C4-2B (cell line): ENCODE measurements at regions not wholly inside any gene's neighbourhood (a gene's known extent, or its start where the extent isn't known, plus 50 kb on each side); places are given as distances from the start of the nearest gene placed in this dataset.
"Not testable (repeated sequence)": the region's sequence is repeated elsewhere in the genome, so short reads cannot be mapped to it uniquely, and the experiment has no call there.

ENCODE experiments used
- H3K27ac ChIP-seq: fragments of 450-650 bp; 2 replicates; pipeline ENCODE4 v1.5.1; 2017
- ZFX ChIP-seq: fragments of 450-650 bp; IDR thresholded peaks from 2 replicates; pipeline ENCODE4 v1.6.1; 2017
- TF ChIP-seq, protein P1 (sequence below): fragments of 450-650 bp; conservative IDR thresholded peaks from 2 replicates; pipeline ENCODE4 v1.5.1; 2017; ENCODE audit warnings: mild to moderate bottlenecking

DNA sequence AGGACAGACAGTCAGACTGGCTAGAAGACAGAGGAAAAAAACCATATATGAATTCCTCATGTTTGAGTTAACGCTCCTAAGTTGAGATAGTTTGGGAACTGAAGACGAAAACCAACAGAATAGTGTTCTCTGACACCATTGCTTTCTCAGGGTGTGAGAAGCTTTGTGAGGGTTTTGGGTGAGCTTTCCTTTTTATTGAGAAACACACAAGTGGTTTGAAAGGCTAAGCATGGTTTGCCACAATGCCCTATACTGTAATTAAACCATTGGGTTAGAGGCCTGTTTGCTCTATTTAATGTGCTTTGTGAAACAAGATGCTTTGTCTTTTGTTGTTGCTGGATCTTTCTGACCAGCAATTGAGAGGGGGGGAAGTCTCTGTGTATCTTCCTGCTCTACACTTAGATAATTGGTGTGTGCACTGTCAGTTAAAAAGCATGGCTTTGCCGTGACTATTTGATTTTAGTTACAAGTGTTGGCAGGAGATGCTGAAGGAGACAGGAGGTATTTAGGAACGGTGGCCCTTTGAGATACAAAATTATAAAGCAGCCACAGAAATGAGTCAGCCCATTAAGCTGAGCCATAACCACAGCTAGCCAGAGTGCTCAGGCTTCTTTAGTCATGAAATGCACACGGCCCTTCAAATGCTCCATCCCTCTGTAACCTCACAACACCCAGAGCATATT, 273.0 kb upstream of the PREP start:
- TF ChIP-seq ZFX = no peak
- TF ChIP-seq, protein P1, sequence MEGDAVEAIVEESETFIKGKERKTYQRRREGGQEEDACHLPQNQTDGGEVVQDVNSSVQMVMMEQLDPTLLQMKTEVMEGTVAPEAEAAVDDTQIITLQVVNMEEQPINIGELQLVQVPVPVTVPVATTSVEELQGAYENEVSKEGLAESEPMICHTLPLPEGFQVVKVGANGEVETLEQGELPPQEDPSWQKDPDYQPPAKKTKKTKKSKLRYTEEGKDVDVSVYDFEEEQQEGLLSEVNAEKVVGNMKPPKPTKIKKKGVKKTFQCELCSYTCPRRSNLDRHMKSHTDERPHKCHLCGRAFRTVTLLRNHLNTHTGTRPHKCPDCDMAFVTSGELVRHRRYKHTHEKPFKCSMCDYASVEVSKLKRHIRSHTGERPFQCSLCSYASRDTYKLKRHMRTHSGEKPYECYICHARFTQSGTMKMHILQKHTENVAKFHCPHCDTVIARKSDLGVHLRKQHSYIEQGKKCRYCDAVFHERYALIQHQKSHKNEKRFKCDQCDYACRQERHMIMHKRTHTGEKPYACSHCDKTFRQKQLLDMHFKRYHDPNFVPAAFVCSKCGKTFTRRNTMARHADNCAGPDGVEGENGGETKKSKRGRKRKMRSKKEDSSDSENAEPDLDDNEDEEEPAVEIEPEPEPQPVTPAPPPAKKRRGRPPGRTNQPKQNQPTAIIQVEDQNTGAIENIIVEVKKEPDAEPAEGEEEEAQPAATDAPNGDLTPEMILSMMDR = no peak
- H3K27ac ChIP-seq = no peak overlapping the region

GRCh38 chr6:105672856-105673538, 270.1 kb upstream of the PREP start:
- H3K27ac ChIP-seq = not testable (repeated sequence)

DNA sequence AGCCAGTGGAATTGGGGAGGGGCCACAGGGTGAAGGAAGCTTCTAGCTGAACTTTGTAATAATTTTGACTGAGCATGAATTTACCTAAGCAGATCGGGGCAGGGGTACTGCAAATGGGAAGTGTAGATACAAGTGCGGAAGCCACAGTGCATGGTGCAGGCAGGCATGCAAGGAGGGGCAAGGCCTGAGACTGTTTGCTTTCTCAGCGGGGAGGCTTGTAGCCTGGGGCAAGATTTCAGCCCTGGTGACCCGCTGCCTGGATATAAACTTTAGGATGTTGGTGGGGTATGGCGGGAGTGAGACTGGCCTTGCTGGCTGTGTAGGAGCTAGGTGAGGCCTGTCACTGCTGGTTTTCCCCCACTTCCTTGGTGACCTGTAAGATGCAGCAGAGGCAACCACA, 266.4 kb upstream of the PREP start:
- no peak overlapping the region for H3K27ac ChIP-seq
- no peak for TF ChIP-seq ZFX
- TF ChIP-seq, protein P1 = no peak

DNA sequence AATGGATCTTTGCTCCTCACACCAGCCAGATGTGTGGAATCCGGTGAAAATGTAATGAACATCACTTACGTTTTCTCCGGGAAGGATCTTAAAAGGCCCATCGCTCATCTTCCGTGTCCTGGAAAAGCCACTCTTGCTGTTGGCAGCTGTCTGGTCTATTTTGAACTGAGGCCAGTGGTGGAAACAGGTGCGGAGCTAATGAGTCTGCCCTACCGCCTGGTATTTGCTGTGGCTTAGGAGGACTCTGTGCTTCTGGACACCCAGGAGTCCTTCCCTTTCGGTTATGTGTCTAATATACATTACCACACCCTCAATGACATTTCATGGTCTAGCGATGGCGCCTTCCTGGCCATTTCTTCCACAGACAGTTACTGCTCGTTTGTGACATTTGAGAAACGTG, 264.2 kb upstream of the PREP start:
- H3K27ac ChIP-seq = no peak overlapping the region
- TF ChIP-seq, protein P1 = no peak
- TF ChIP-seq ZFX = no peak

- no peak overlapping the region for H3K27ac ChIP-seq
- no peak for TF ChIP-seq ZFX
- TF ChIP-seq, protein P1 = no peak
These were observed 262.0 kb upstream of the PREP start for GRCh38 chr6:105664931-105665330.

DNA sequence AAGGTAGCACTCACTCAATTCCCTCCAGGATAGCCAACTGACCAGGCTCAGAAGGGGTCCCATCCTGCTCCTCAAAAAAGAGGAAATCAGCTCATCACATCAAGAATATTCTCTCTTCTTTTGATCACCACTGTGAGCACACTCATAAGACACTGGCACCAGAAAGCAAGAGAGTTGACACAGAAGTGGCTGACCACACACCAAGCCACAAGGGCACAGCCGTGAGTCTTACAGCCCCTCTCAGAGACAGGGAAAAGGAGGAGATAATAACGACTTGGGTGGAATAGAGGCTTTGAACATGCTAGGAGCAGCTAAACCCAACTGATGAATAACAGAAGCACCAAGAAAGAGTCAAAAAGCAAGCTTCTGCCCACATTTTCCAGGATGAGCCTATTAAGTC, 249.1 kb upstream of the PREP start:
- H3K27ac ChIP-seq = no peak overlapping the region
- TF ChIP-seq, protein P1 = no peak
- TF ChIP-seq ZFX = no peak

GRCh38 chr6:105650347-105650746, 247.5 kb upstream of the PREP start:
- no peak overlapping the region for H3K27ac ChIP-seq
- TF ChIP-seq ZFX = no peak
- TF ChIP-seq, protein P1 = no peak

GRCh38 chr6:105649192-105649591, 246.3 kb upstream of the PREP start:
- TF ChIP-seq, protein P1 = no peak
- no peak for TF ChIP-seq ZFX
- no peak overlapping the region for H3K27ac ChIP-seq
